Peyer's patch (tissue), 4 donors: ENCODE measurements at regions not wholly inside any gene's neighbourhood (a gene's known extent, or its start where the extent isn't known, plus 50 kb on each side); places are given as distances from the start of the nearest gene placed in this dataset.

Experiments used
- POLR2A ChIP-seq, 2 donors: fragments of 450-650 bp; IDR thresholded peaks; one replicate each; pipeline ENCODE4 v1.5.1; 2017; ENCODE audit warnings: antibody characterized with exemption in 2 of 2, mild to moderate bottlenecking in 2 of 2, moderate library complexity in 2 of 2
- TF ChIP-seq, protein P1 (sequence below), 6 experiments: fragments of 450-650 bp in 4 of 6; fragments of 200-600 bp in 2 of 6; sonication (generic) in 1 of 6; IDR thresholded peaks; one replicate each; pipeline ENCODE4 v1.5.1; 2017 to 2019; ENCODE audit warnings: antibody characterized with exemption in 6 of 6, mild to moderate bottlenecking in 3 of 6, moderate library complexity in 1 of 6

DNA sequence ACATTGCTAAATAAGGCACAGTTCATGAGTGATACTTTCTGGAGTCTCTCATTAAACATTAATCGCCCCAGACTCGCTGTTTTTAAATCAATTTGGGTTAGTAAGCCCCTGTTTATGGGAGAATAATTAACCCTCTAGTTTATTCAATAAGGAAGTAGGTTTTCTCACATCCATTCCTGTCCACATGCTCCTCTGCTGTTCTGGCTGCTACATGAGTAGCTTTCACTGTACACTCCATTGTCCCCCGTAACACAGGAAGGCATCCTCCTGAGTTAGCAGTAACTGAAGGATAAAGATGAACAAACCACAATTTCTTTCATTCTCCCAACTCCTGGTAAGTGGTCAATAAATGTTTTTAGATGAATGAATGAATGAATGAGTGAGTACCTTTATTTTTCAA lies 378.5 kb downstream of the DIPK2A start:
- TF ChIP-seq, protein P1, sequence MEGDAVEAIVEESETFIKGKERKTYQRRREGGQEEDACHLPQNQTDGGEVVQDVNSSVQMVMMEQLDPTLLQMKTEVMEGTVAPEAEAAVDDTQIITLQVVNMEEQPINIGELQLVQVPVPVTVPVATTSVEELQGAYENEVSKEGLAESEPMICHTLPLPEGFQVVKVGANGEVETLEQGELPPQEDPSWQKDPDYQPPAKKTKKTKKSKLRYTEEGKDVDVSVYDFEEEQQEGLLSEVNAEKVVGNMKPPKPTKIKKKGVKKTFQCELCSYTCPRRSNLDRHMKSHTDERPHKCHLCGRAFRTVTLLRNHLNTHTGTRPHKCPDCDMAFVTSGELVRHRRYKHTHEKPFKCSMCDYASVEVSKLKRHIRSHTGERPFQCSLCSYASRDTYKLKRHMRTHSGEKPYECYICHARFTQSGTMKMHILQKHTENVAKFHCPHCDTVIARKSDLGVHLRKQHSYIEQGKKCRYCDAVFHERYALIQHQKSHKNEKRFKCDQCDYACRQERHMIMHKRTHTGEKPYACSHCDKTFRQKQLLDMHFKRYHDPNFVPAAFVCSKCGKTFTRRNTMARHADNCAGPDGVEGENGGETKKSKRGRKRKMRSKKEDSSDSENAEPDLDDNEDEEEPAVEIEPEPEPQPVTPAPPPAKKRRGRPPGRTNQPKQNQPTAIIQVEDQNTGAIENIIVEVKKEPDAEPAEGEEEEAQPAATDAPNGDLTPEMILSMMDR (IDR thresholded peaks at IDR 0.05): no peak
- TF ChIP-seq POLR2A (IDR thresholded peaks at IDR 0.05): no peak
